Retinal pigment epithelial cell (primary cell): ENCODE measurements at regions not wholly inside any gene's neighbourhood (a gene's known extent, or its start where the extent isn't known, plus 50 kb on each side); places are given as distances from the start of the nearest gene placed in this dataset.

Experiments
- DNase-seq: peaks from one replicate; pipeline ENCODE4 v3.0.0-alpha.2; 2010; ENCODE audit warnings: low read depth
- H3K4me3 ChIP-seq: 2 replicates; pipeline ENCODE4 v1.5.1; 2011; ENCODE audit warnings: mild to moderate bottlenecking, low read length, control low read depth, moderate library complexity
- CTCF ChIP-seq: conservative IDR thresholded peaks from 2 replicates; pipeline ENCODE4 v1.5.1; 2011; ENCODE audit warnings: low read depth, low read length, control low read depth, inconsistent platforms

GRCh38 chr21:16535102-16535422, 805.3 kb downstream of the USP25 start:
- peak; percentile 14 for DNase-seq
- H3K4me3 ChIP-seq, result no peak overlapping the region
- no peak for TF ChIP-seq CTCF

- no peak overlapping the region for H3K4me3 ChIP-seq
- no peak for DNase-seq
- TF ChIP-seq CTCF, result no peak
These were observed 805.8 kb downstream of the USP25 start for GRCh38 chr21:16535626-16536025.

GRCh38 chr21:16536140-16536539, 806.4 kb downstream of the USP25 start:
- H3K4me3 ChIP-seq, result no peak overlapping the region
- DNase-seq, result no peak
- TF ChIP-seq CTCF, result no peak

GRCh38 chr21:16536643-16537434, 807.1 kb downstream of the USP25 start:
- H3K4me3 ChIP-seq, result peak overlapping the region; percentile 11
- no peak for DNase-seq

GRCh38 chr21:16537501-16537900, 807.7 kb downstream of the USP25 start:
- no peak for TF ChIP-seq CTCF
- DNase-seq, result no peak
- no peak overlapping the region for H3K4me3 ChIP-seq

More at GRCh38 chr21:16536643-16537434, 807.1 kb downstream of the USP25 start:
- no peak for TF ChIP-seq CTCF

GRCh38 chr21:16538405-16538804, 808.6 kb downstream of the USP25 start:
- no peak for DNase-seq
- no peak overlapping the region for H3K4me3 ChIP-seq

More at GRCh38 chr21:16538405-16538804, 808.6 kb downstream of the USP25 start:
- no peak for TF ChIP-seq CTCF
